DMS153 treated with DMSO at 0.1 percent for 48 hours (cell line): ENCODE measurements at regions not wholly inside any gene's neighbourhood (a gene's known extent, or its start where the extent isn't known, plus 50 kb on each side); places are given as distances from the start of the nearest gene placed in this dataset.

Source experiments
- DNase-seq: peaks from one replicate; lab custom pipeline; 2025; ENCODE audit not compliant: unreplicated experiment; lab: John Stamatoyannopoulos, UW

DNA sequence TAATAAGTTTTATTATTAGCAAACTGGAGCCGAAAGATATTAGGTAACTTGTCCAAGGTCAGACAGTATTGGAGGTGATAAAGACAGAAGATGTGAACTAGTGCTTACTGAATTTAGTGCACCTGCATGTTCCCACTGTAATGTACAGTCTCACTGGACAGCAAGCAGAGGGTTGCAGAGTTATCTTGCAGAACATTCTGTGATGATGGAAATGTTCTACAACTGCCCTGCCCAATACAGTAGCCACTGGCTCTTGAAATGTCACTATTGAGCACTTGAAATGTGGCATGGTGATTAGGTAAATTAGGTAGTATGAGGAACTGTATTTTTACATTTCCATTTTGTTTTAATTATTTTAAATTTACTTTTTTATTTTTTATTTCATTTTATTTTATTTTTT is 356.6 kb downstream of the EPHA4 start:
- no peak for DNase-seq

DNA sequence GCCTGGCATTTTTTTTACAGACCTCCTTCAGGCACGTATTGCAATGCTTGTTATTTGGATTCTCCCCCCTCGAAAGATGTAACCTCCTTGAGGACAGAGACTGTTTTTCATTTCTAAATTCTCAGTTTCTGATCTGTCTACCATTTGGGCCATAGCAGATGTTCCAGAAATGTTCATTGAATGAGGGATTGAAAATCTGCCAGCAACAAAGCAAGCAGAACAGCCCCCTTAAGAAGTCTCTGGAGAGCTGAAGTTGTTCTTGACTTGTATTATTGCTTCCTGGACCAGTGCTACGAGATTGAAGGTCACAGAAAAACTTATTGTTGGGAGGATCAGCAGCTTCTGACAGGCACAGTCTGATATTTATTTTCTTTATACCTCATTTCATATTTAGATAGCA is 355.5 kb downstream of the EPHA4 start:
- DNase-seq = no peak

DNA sequence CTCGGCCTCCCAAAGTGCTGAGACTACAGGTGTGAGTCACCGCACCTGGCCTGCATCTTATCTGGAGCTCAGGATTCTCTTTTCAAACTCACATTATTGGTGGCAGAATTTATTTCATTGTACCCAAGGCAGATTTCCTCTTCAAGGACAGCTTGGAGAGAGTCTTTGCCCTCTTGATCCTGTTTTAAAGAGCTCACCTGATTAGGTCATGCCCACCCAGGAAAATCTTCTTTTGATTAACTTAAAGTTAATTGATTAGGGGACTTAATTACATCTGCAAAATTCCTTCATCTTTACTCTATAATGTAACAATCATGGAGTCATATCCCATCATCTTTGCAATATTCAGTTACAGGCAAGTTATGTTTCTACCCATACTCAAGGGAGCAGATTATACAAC is 346.4 kb downstream of the EPHA4 start:
- DNase-seq = no peak

DNA sequence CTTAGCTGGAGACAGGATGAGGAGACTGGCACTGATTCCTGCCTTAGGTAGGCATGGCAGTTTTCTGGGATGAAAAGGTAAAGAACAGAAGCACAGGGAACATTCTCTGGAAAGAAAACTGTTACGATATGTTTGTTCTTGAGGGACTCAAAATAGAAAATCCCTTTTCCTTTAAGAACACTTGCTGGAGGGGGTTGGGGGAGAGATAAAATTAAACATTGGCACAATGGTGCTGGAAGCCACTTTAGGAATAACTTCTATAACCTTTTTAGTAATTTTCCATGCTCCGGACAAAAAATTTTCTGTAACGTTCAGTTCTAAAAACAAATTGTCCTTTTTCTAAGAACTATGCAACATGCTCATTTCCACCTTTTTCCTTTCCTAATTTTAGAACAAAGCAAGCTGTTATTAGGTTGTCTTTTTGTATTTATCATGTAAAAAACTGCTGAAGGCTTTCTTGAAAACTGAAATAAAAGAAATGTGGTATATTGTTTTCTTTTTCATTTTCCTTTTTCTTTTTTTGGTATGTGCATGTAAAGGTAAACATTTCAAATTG is 343.8 kb downstream of the EPHA4 start:
- DNase-seq = no peak

DNA sequence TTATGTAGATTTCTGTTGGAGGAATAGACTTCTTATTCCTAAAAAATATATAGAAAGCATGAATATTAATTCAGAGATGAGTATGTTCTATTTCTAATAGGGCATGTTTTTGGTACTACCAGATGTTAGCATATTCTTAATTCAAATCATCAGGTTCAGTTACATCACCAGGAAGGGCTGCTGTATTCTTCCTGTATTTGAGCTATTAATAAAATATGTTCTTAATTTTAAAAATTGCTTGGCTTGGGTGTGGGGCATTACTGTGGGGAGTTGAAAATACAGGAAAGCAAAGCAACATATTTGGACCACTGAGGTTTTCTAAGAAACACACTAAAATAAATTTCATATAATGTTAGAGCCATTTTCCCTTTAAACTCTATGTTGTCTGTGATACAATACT is 343.0 kb downstream of the EPHA4 start:
- DNase-seq = no peak

DNA sequence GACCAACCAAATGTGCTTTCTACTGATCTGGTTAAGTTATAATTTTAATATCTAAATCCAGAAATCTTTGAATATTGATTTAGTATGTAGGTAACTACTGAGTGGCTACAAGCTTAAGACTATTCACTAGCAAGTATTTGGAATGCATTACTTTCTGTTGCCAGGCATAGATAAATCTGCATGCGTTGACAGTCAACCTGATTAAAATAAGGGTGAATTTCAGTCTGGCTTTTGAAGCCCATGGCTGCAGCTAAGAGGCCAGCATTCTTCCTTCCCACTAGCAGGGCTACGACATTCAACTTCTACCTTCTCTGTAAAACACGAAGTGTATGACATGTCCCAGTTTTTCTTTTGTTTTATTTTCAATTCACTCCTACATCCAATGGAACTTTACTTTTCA is 340.6 kb downstream of the EPHA4 start:
- DNase-seq = no peak

DNA sequence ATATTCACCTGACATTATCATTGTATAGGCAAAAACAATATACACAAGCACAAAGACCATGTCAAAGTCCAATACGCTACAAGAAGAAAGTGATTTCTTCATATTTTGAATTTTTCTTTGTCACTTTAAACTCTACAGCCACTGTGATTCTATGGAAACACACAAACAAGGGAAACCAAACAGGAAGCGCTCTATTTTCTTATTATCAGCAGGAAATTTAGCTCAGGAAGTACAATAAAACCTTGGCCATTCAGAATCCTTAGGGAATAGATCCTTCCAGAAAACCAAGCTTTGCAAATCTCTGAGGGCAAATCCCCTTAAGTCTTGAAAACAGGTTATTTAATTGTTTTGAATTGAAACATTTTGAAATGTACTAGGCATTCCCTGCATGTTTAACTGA is 336.2 kb downstream of the EPHA4 start:
- DNase-seq = no peak

DNA sequence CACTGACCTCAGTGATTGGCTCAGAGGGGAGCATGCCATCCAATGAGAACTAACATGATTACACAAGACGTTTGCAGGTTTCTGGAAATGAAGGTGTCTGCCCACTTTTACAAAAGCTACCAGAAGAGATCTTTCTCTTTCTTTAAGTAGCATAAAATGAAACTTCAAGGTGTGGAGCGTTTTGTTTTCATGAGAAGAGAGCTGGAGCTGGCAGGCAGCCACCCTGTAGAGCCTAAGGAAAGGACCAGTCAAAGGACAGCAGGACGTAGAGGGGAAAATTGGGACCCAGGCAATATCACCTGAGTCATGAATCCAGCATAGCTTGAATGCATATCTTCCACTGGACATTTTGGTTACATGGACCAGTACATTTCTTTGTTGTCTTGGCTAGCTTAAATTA is 331.0 kb downstream of the EPHA4 start:
- DNase-seq = no peak

DNA sequence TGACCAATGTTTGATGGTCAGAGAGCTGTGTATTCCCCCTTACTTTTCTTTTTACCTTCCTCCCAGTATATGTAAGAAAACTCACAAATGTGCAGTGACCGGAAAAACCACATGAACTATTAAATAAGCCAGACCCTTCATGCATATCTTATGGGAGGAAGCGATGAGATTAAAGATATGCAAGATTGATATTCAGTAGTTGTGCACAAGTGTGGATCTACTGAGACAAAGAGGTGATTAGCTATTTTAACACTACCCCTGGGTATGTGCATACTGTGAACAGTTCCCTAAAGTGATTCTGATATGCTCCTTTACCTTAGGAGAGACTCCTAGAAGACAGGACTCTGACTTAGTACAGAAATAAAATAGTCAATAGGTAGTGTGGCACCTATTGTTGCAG is 328.3 kb downstream of the EPHA4 start:
- no peak for DNase-seq

DNA sequence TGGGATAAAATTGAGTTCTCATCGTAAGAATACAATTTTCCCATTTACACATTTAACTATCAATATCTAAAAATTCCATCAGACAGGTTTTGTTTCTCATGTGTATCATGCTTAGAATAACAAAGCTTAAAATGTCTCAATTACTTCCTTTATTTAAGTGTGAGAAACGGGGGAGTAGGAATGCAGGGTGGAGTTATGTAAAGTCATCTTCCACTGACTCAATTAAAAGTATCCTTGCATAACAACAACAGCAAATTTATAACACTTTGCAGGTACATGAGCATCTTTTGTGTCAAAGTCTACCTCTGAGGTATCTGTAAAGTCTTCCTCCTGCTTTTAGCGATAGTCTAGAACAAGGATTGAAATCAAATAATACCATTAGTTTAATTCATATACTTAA is 327.1 kb downstream of the EPHA4 start:
- DNase-seq = no peak

DNA sequence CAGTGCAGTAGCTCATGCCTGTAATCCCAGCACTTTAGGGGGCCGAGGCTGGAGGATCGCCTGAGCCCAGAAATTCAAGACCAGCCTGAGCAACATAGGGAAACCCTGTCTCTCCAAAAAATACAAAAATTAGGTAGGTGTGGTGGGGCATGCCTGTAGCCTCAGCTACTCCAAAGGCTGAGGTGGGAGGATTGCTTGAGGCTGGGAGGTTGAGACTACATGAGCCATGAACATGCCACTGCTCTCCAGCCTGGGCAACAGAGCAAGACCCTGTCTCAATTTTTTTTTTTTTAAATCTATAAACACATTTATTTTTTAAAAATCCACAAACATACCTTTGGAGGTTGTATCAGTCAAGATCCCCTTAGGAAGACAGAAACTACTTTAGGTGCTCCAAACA is 326.3 kb downstream of the EPHA4 start:
- DNase-seq = no peak

DNA sequence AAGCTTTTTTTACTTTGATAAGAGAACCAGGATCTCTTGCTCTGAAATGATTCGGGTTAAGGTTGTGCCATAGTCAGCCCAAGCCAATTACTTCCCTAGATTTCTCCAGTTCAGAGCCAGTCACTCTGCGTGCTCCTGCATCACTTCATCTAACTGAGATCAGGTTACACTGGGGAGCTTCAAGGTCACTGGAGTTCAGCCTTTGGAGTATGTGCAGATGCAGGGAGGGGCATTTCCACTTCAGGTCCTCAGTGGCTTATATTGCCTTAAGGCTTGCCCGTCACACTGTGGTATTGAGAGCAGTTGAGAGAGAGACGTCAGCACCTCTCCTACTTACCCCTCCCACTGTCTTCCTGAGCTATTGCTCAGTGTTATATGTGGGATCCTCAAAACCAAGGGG is 317.8 kb downstream of the EPHA4 start:
- no peak for DNase-seq

DNA sequence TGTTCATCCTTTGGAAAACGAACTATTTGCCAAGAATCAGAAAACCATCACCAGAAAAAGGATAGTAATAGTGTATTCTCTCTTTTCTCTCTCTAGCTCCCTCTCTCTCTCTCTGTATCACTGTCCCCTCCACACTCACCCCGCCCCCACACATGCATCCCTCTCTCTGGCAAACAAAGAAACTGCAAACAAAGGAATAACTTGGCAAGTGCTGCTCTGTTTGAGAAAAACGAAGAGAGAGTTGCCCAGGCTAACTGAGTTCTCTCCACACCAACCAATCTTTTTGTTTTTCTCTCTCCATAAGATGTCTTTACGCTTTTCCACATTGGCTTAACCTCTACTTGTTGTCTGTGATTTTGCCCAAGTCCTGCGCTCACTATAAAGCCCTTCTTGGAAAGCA is 316.2 kb downstream of the EPHA4 start:
- DNase-seq = no peak

DNA sequence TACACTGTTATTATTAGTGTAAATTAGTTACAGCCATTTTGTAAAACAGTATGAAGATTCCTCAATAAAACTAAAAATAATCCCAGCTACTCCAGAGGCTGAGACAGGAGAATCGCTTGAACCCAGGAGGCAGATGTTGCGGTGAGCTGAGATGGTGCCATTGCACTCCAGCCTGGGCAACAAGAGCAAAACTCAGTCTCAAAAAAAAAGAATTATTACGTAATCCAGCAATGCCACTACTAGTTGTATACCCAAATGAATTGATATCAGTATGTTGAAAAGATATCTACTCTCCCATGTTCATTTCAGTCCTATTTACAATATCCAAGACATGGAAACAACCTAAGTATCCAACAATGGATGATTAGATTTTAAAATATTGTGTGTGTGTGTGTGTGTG is 313.6 kb downstream of the EPHA4 start:
- DNase-seq = no peak

DNA sequence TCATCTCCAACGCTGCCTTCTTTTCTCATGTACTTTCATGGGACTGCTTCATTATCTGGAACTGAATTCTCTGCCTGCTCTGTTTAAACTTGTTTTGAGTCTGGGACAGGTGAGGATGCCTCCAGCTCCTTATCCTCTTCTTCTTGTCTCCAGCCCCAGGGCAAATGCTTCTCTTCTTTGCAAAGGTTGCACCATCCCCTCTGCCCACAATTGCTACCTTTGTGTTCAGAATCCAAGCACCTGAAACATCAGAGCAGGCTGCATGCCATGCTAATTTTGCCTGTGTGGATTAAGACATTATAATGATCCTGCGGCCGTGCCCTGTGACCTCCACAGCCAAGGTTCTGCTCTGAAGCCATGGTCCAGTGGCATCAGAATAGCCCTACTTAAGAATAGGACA is 309.5 kb downstream of the EPHA4 start:
- no peak for DNase-seq

DNA sequence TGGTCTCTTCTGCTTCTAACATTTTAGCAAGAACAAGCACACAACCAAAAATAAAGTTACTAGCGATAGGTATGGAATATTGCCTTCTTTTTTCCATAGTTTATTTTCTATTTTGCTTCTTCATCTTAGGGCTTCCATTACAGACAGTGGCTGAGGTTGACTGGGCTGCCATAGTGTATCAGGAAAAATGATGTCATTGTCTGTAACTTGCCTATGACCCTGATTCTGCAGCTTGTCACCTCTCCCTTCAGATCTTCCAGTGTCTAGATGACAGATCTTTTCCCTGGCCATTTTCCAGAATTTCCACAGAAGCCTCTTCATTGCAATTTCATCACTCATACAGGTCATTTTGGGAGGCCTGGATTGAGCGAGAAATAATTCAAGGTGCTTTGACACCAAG is 308.5 kb downstream of the EPHA4 start:
- no peak for DNase-seq

DNA sequence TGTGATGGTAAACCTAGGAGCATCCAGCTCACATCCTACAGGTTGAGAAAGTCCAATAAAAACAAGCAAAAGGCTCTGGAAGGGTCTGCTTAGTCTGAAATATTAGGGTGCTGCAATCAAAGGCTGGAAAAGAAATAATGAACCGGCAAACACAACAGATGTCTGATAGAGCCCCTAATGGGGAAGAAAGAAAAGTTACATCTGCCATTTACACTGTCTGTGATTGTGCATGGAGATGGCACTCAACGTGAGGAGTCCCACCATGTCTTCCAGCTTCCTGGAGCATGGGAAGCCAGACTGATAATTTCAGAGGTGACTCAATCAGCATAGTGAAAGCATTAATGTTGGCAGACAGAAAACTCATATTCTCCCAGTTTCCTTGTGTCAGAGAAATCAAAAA is 307.8 kb downstream of the EPHA4 start:
- no peak for DNase-seq

DNA sequence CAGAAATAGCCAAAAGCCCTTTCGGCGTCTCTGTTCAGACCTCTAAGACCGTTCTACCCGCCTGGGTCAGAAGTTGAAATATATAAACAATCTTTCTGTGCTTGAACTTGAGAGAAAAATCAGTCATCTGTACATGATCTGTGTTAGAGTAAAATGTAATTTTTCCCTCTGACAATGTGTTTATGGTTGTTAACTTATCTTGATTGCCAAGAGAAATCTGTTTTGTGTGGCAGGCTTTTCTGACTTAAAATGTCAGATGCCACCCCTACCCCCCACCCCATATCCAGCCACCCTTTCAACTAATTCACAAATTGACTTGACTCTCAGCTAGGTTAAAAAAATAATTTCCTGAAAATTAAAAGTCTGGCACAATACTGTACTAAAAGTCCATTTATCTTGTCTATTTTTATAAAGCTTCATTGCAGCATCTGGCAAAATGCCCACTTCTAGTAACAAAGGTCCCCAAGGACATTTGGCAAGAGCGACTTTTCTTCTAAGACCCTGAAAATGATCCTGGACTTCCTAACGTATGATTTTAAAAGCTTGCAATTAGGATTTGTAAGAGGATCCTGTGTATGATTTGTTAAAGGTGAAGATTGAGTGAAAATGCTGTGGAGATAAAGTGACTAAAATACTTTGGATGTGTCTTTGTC is 304.2 kb downstream of the EPHA4 start:
- DNase-seq = no peak

DNA sequence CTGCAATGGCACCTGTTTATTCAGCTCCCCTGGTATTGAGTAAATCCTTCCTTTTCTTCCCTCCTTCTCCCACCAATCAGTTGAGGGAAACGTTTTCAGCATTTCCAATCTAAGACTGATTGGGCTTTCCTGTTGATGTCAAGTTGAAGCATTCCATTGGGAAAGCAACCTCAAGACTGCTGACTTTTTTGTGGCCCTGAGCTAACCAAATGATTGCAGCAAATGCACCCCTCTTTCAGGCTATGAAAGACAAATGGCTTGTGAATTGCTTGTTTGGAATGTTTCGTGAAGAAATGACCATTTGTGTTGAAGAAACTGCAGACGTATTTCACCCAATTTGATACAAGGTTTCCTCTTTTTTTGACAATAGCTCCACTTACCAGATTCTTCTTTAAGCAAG is 303.5 kb downstream of the EPHA4 start:
- DNase-seq = no peak

DNA sequence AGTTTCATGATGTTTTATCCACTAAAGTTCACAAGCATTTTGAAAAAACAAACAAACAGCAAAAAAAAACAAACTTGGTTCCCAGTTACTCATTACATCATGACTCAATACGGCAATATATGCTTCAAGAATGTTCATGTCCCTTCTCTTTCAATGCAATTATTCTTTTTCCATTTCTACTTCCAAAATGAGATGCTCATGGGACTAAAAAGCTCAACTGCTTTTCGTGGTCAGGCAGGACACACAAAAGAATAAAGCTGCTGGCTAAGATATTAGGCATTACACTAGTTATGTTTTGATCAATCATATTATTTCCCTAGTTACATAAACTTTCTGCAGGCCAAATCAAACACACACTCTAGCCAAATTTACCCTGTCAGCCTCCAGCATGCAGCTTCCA is 301.3 kb downstream of the EPHA4 start:
- no peak for DNase-seq

DNA sequence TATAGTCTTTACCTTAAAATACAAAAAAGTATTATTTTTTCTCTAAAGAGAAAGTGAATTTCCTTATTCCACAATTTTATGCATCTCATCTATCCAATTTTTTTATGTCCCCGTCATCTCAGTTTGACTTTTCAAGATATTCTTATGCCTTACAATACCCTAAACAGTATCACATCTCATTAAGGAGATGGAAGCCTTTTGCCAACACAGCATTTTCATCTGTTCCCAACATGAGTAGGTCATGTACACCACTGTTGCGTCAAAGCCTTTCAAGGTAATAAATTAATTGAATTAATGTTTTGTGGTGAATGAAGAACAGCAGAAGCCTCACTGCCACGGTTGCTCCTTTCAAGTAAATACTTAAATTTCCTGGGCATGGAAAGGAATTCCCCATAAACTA is 299.4 kb downstream of the EPHA4 start:
- DNase-seq = no peak

DNA sequence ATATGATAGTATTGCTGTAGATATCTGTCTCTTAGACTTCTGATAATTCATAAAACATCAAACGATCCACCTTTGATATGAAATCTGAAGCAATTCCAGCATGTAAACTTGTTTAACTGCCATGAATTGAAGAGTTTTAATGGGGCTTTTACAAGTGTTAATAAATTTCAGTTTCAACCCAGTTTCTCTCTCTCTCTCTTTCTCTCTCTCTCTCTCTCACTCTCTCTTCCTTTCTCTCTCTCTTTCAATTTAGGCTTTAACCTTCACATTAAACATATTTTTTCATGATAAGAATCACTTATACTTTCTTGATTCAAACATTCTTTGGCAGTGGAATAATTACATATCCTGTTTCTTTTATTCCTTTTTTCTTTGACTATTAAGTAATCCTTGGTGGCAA is 296.1 kb downstream of the EPHA4 start:
- DNase-seq = no peak

DNA sequence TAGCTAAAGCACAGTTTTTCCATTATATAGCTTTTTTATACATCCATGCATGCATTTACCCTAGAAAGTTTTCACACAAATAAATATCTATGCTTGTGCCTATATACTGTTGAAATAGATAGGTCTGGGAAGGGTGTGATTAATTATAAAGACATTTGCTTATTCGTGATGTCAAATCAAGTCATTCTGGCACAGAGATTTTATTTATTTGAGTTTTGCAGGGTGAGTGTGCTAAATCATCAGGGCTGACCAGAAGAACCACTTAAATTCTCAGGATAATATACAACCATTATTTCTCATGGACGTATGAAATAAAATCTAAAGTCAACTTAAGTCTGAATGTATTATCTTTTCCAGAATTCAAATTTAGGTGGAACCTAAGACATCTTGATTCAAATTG is 295.5 kb downstream of the EPHA4 start:
- no peak for DNase-seq

DNA sequence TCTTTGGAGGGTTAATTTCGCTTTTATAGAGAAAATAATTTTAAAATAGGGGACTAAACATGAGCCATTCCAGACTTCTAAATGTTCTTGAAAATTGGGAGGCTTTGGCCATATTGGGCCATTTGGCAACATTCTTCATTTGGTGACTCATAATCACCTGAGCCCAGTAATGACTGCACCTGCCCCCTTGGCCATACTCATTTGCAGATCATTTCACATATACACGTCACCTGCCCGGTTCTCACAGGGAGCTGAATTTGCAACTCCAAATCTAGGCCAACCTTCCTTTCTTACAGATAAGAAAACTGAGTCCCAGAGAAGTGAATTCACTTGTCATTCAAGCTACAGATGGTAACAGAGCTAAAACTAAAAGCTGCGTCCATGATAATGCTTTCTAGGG is 289.7 kb downstream of the EPHA4 start:
- no peak for DNase-seq
